GM12873 (cell line): ENCODE measurements at regions not wholly inside any gene's neighbourhood (a gene's known extent, or its start where the extent isn't known, plus 50 kb on each side); places are given as distances from the start of the nearest gene placed in this dataset.

Experiments
- CTCF ChIP-seq: IDR thresholded peaks from 2 replicates; pipeline ENCODE4 v1.5.1; 2012; ENCODE audit warnings: low read depth, mild to moderate bottlenecking, moderate library complexity, low read length, control low read depth; ENCODE audit not compliant: insufficient read depth; ENCODE audit errors: missing control alignments

- TF ChIP-seq CTCF, result no peak
These were observed 702.2 kb upstream of the ADGRL4 start for GRCh38 chr1:79708646-79709265.

GRCh38 chr1:79705218-79705617, 698.7 kb upstream of the ADGRL4 start:
- no peak for TF ChIP-seq CTCF

- no peak for TF ChIP-seq CTCF
These were observed 697.5 kb upstream of the ADGRL4 start for GRCh38 chr1:79704067-79704466.

GRCh38 chr1:79695138-79695537, 688.6 kb upstream of the ADGRL4 start:
- TF ChIP-seq CTCF, result no peak

GRCh38 chr1:79694241-79694640, 687.7 kb upstream of the ADGRL4 start:
- TF ChIP-seq CTCF, result no peak

- TF ChIP-seq CTCF, result no peak
These were observed 687.0 kb upstream of the ADGRL4 start for GRCh38 chr1:79693441-79694114.

- TF ChIP-seq CTCF, result no peak
These were observed 686.0 kb upstream of the ADGRL4 start for GRCh38 chr1:79692519-79692918.
